SK-N-SH (cell line): ENCODE measurements at regions not wholly inside any gene's neighbourhood (a gene's known extent, or its start where the extent isn't known, plus 50 kb on each side); places are given as distances from the start of the nearest gene placed in this dataset.

ENCODE experiments used
- ELF1 ChIP-seq: IDR thresholded peaks from 2 replicates; pipeline ENCODE4 v1.4.0; 2012
- FOXM1 ChIP-seq: IDR thresholded peaks from 2 replicates; pipeline ENCODE4 v1.4.0; 2012; ENCODE audit warnings: low read depth, mild to moderate bottlenecking
- GATA2 ChIP-seq: sonication (generic); formaldehyde crosslinking; IDR thresholded peaks from 2 replicates; pipeline ENCODE4 v1.5.0; 2020; ENCODE audit warnings: mild to moderate bottlenecking, missing genetic modification reagents
- JUND ChIP-seq: IDR thresholded peaks from 2 replicates; pipeline ENCODE4 v1.4.0; 2012
- POLR2AphosphoS5 ChIP-seq: IDR thresholded peaks from 2 replicates; pipeline ENCODE4 v1.6.1; 2012; ENCODE audit warnings: low read depth, low read length
- RCOR1 ChIP-seq: fragments of 150-350 bp; IDR thresholded peaks from 2 replicates; pipeline ENCODE4 v1.6.1; 2017; ENCODE audit warnings: antibody characterized with exemption, low read length
- RXRA ChIP-seq: IDR thresholded peaks from 2 replicates; pipeline ENCODE4 v1.4.0; 2012; ENCODE audit warnings: low read depth, mild to moderate bottlenecking, borderline replicate concordance
- SIN3A ChIP-seq: IDR thresholded peaks from 2 replicates; pipeline ENCODE4 v1.6.1; 2012; ENCODE audit warnings: low read depth, mild to moderate bottlenecking, low read length, moderate library complexity, borderline replicate concordance
- TEAD4 ChIP-seq: IDR thresholded peaks from 2 replicates; pipeline ENCODE4 v1.4.0; 2012; ENCODE audit warnings: mild to moderate bottlenecking, borderline replicate concordance; ENCODE audit not compliant: insufficient read depth
- YY1 ChIP-seq: IDR thresholded peaks from 2 replicates; pipeline ENCODE4 v1.4.0; 2012; ENCODE audit warnings: low read depth, mild to moderate bottlenecking
- TF ChIP-seq, protein P1 (sequence below): fragments of 200-600 bp; sonication (generic); IDR thresholded peaks from 2 replicates; pipeline ENCODE4 v1.6.1; 2017; ENCODE audit warnings: antibody characterized with exemption, mild to moderate bottlenecking, moderate library complexity
- TF ChIP-seq, protein P2 (sequence below): IDR thresholded peaks from 2 replicates; pipeline ENCODE4; 2012
- TF ChIP-seq, protein P3 (sequence below): IDR thresholded peaks from 2 replicates; pipeline ENCODE4 v1.6.1; 2012; ENCODE audit warnings: mild to moderate bottlenecking, low read depth, low read length, moderate library complexity
- TF ChIP-seq, protein P4 (sequence below): IDR thresholded peaks from 2 replicates; pipeline ENCODE4 v1.4.0; 2012; ENCODE audit warnings: low read depth, borderline replicate concordance

DNA sequence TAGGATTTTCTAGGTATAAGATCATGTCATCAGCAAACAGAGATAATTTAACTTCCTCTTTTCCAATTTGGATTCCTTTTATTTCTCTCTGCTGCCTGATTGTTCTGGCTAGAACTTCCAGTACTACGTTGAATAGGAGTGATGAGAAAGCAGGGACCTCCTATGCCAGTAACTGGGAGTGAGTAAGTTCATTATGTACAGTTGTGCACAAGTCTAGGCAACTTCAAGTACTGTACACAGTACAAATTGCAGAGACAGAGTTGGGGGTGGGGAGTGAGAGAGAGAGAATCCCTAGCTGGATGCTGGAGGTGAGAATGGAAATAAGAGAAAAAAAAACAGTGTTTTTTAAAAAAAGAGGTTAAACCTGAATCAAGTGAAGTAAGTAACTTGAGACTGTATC is 210.2 kb downstream of the MMUT start:
- TF ChIP-seq, protein P1, sequence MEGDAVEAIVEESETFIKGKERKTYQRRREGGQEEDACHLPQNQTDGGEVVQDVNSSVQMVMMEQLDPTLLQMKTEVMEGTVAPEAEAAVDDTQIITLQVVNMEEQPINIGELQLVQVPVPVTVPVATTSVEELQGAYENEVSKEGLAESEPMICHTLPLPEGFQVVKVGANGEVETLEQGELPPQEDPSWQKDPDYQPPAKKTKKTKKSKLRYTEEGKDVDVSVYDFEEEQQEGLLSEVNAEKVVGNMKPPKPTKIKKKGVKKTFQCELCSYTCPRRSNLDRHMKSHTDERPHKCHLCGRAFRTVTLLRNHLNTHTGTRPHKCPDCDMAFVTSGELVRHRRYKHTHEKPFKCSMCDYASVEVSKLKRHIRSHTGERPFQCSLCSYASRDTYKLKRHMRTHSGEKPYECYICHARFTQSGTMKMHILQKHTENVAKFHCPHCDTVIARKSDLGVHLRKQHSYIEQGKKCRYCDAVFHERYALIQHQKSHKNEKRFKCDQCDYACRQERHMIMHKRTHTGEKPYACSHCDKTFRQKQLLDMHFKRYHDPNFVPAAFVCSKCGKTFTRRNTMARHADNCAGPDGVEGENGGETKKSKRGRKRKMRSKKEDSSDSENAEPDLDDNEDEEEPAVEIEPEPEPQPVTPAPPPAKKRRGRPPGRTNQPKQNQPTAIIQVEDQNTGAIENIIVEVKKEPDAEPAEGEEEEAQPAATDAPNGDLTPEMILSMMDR: no peak
- TF ChIP-seq SIN3A (no peak), POLR2AphosphoS5 (no peak), RXRA (no peak), FOXM1 (no peak), JUND (no peak), TEAD4 (no peak), YY1 (no peak), GATA2 (CRISPR knock-in tag) (no peak), RCOR1 (no peak), ELF1 (no peak)
- TF ChIP-seq, protein P2, sequence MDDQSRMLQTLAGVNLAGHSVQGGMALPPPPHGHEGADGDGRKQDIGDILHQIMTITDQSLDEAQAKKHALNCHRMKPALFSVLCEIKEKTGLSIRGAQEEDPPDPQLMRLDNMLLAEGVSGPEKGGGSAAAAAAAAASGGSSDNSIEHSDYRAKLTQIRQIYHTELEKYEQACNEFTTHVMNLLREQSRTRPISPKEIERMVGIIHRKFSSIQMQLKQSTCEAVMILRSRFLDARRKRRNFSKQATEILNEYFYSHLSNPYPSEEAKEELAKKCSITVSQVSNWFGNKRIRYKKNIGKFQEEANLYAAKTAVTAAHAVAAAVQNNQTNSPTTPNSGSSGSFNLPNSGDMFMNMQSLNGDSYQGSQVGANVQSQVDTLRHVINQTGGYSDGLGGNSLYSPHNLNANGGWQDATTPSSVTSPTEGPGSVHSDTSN: no peak
- TF ChIP-seq, protein P3, sequence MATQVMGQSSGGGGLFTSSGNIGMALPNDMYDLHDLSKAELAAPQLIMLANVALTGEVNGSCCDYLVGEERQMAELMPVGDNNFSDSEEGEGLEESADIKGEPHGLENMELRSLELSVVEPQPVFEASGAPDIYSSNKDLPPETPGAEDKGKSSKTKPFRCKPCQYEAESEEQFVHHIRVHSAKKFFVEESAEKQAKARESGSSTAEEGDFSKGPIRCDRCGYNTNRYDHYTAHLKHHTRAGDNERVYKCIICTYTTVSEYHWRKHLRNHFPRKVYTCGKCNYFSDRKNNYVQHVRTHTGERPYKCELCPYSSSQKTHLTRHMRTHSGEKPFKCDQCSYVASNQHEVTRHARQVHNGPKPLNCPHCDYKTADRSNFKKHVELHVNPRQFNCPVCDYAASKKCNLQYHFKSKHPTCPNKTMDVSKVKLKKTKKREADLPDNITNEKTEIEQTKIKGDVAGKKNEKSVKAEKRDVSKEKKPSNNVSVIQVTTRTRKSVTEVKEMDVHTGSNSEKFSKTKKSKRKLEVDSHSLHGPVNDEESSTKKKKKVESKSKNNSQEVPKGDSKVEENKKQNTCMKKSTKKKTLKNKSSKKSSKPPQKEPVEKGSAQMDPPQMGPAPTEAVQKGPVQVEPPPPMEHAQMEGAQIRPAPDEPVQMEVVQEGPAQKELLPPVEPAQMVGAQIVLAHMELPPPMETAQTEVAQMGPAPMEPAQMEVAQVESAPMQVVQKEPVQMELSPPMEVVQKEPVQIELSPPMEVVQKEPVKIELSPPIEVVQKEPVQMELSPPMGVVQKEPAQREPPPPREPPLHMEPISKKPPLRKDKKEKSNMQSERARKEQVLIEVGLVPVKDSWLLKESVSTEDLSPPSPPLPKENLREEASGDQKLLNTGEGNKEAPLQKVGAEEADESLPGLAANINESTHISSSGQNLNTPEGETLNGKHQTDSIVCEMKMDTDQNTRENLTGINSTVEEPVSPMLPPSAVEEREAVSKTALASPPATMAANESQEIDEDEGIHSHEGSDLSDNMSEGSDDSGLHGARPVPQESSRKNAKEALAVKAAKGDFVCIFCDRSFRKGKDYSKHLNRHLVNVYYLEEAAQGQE: no peak
- TF ChIP-seq, protein P4, sequence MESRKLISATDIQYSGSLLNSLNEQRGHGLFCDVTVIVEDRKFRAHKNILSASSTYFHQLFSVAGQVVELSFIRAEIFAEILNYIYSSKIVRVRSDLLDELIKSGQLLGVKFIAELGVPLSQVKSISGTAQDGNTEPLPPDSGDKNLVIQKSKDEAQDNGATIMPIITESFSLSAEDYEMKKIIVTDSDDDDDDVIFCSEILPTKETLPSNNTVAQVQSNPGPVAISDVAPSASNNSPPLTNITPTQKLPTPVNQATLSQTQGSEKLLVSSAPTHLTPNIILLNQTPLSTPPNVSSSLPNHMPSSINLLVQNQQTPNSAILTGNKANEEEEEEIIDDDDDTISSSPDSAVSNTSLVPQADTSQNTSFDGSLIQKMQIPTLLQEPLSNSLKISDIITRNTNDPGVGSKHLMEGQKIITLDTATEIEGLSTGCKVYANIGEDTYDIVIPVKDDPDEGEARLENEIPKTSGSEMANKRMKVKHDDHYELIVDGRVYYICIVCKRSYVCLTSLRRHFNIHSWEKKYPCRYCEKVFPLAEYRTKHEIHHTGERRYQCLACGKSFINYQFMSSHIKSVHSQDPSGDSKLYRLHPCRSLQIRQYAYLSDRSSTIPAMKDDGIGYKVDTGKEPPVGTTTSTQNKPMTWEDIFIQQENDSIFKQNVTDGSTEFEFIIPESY: no peak
